HG03135 (cell line): ENCODE measurements at regions not wholly inside any gene's neighbourhood (a gene's known extent, or its start where the extent isn't known, plus 50 kb on each side); places are given as distances from the start of the nearest gene placed in this dataset.

Source experiments
- ATAC-seq: cut with Tn5 transposase; IDR thresholded peaks from one replicate; pipeline ENCODE4 v1.9.1; 2021; ENCODE audit warnings: mild to moderate bottlenecking, moderate library complexity; ENCODE audit not compliant: unreplicated experiment

GRCh38 chr1:219773775-219774174, 154.6 kb downstream of the SLC30A10 start:
- peak; percentile 99 for ATAC-seq

- no peak for ATAC-seq
Observed at GRCh38 chr1:219773110-219773509, 155.2 kb downstream of the SLC30A10 start.

DNA sequence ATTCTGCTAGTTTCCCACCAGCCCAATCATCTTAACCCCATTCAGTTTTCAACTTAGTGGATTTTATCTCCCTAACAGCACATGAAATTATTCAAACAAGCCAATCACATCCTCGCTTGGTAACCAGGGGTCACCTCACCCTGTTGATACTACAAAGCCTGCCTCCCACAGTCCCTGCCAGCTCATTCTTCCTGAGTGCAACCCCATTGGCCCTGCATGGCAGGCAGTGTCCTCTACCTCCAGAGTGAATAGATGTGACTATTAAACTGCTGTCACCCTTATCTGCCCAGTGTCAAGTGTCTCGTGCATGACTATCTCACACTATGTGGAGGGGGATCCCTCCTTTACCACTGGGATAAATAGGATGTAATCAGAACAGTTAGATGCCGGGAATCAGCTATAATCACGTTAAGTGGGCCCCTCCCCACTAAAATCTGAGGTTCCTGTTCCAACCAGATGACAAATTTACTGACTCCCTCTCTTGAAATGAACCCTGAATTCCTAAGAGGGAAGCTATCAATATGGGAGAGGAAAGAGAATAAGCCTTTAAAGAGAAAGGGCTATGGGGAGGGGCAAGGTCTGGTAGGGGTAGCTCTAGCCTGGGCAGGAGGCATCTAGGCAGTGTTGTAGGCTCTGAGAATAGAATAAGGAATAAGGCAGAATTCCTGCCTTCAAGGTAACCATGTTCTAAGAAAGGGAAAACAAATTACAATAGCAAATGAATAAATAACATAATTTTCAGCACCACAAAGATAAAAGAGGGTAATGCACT, 155.9 kb downstream of the SLC30A10 start:
- ATAC-seq, result no peak

DNA sequence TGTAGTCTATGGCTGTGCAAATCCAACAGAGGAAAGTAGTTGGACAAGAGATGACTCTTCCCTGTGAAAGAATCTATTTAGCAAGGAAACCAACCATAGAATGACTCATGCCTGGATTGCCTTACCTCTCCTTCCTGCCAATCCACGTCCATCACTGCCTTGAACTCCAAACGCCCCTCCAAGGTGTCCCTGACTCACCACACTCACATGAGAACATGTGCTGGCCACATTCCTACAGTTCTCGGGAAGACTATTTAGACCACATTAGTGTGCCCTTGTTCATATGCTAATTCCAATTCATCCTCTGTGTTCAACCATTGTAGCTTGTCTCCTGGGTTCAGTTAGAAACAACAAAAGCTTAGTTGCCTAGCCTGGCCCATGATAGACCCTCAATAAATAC, 157.3 kb downstream of the SLC30A10 start:
- no peak for ATAC-seq

DNA sequence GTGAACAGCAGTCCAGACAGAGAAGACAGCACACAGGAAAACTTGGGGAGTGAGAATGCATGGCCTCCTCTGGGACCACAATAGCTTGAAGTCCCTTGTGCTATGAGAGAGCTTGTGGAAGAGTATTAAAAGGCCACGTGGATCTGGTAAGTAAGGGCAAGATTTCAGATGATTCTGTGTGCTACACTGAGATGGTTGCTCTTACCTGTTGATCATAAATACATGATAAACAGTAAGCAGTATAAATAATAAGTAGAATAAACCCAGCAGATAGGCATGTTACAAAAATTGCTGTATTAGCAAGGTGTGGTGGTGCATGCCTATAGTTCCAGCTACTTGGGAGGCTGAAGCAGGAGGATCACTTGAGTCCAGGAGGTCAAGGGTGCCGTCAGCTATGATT, 150.4 kb upstream of the ZC3H11B start:
- no peak for ATAC-seq

- no peak for ATAC-seq
Observed at GRCh38 chr1:219761208-219761860, 148.4 kb upstream of the ZC3H11B start.

DNA sequence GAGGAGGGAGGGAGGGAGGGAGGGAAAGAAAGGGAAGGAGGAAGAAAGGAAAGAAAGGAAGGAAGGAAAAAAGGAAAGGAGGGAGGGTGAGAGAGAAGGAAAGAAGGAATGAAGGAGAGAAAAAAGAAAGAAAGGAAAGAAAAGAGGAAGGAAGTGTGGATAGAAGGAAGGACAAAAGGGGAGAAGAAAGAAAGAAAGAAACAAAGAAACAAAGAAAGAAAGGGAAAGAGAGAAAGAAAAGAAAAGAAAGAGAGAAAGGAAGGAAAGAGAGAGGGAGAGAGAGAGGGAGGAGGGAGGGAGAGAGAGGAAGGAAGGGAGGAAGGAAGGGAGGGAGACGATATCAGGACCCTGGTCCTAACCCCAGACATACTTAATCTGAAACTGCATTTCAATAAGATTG, 146.2 kb upstream of the ZC3H11B start:
- no peak for ATAC-seq

GRCh38 chr1:219757890-219758289, 145.0 kb upstream of the ZC3H11B start:
- ATAC-seq, result no peak

DNA sequence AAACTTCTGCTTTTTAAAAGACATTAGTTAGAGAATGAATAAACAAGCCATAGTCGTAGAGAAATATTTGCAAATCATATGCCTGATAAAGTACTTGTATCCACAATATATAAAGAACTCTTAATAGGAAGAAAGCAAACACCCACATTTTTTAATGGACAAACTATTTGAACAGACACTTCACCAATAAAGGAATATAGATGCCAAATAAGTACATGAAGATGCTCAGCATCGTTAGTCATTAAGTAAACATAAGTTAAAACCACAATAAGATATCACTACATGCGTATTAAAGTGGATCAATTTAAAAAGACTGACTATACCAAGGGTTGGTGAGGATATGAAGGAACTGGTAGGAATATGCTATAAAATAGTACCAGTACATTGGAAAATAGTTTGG, 142.3 kb upstream of the ZC3H11B start:
- no peak for ATAC-seq

- no peak for ATAC-seq
Observed at GRCh38 chr1:219754767-219755166, 141.9 kb upstream of the ZC3H11B start.

- no peak for ATAC-seq
Observed at GRCh38 chr1:219753914-219754313, 141.0 kb upstream of the ZC3H11B start.

GRCh38 chr1:219752645-219753044, 139.7 kb upstream of the ZC3H11B start:
- ATAC-seq, result no peak

- no peak for ATAC-seq
Observed at GRCh38 chr1:219751870-219752507, 139.1 kb upstream of the ZC3H11B start.

DNA sequence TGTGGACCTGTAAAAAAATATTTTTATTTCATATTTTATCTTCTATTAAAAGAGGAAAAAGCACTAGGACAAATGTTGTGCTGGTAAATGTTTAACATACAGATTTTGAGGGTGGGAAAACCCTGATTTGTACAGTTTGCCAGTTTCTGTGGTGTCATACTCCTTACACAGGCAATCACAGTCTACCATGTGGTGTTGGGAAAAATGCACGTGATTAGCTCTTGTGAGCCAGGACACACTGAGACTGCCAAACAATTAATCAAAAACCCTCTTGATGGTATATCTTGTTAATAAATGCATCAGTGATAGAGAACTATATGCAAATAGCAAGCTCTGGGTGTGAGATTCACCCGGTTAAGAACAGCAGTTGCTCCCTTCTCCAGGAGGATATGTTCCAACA, 136.5 kb upstream of the ZC3H11B start:
- ATAC-seq, result no peak

- ATAC-seq, result no peak
Observed at GRCh38 chr1:219746141-219746540, 133.2 kb upstream of the ZC3H11B start.

- ATAC-seq, result no peak
Observed at GRCh38 chr1:219744652-219745469, 132.0 kb upstream of the ZC3H11B start.

GRCh38 chr1:219741011-219741970, 128.4 kb upstream of the ZC3H11B start:
- ATAC-seq, result no peak

GRCh38 chr1:219733511-219734174, 120.7 kb upstream of the ZC3H11B start:
- no peak for ATAC-seq

DNA sequence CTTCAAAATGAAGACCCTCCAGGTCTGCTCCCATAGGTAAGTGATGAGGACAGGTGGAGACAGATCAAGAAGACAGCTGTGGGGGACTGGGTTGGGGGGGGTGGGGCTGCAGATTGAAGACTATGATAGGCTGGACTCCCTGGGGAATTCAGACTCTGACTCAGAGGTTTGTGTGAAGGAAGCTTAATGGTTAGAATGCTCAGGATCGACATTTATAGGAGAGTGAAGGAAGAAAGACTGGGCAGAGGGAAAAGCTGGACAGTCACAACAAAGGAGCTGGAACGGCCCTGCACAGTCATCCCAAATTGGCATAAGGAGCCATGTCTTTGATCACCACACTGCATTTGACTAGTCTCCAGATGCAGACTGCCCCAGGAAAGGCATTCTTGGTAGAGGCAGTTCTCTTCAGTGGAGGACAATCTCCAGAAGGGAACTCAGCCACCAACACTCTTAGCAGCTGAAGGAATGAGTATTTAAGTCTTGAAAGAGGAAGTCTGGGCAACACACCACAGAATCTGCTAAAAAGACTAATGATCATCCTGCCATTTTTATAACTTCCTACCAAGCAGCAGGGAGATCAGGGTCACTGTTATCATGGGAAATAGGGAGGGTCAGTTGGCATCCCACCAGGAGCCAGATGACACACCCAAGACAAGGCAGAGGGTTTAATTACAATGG, 120.0 kb upstream of the ZC3H11B start:
- ATAC-seq, result no peak
